ENCODE measurements at regions not wholly inside any gene's neighbourhood (a gene's known extent, or its start where the extent isn't known, plus 50 kb on each side); places are given as distances from the start of the nearest gene placed in this dataset.

DNA sequence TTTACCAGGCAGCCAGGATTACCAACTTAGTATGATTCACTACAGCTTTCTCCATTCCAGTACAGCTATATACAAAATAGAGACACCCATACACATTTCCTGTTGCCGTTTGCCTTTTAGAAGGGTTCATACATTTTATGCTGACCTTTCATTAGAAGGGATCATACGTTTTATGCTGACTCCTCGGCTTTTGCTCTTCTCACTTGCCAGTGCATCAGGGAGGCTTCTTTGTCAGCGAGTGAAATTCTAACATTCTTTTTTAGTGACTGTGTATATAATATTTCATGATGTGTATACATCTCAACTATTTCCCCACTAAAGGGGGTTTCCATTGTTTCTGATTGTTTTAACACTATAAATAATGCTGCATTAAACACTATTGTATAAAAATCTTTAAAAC, 552.6 kb downstream of the TRIML1 start:
- TF ChIP-seq, protein P1, sequence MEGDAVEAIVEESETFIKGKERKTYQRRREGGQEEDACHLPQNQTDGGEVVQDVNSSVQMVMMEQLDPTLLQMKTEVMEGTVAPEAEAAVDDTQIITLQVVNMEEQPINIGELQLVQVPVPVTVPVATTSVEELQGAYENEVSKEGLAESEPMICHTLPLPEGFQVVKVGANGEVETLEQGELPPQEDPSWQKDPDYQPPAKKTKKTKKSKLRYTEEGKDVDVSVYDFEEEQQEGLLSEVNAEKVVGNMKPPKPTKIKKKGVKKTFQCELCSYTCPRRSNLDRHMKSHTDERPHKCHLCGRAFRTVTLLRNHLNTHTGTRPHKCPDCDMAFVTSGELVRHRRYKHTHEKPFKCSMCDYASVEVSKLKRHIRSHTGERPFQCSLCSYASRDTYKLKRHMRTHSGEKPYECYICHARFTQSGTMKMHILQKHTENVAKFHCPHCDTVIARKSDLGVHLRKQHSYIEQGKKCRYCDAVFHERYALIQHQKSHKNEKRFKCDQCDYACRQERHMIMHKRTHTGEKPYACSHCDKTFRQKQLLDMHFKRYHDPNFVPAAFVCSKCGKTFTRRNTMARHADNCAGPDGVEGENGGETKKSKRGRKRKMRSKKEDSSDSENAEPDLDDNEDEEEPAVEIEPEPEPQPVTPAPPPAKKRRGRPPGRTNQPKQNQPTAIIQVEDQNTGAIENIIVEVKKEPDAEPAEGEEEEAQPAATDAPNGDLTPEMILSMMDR (conservative IDR thresholded peaks at IDR 0.05; ENCODE audit: low read depth, low read length): no peak
- TF ChIP-seq EZH2 (IDR thresholded peaks at IDR 0.05; ENCODE audit: low read length, unreplicated experiment): no peak
- no peak for TF ChIP-seq EZH2phosphoT487 (IDR thresholded peaks at IDR 0.05; ENCODE audit: borderline replicate concordance, low read length)

Measured in PC-3 (cell line).